GM19468 (cell line): ENCODE measurements at regions not wholly inside any gene's neighbourhood (a gene's known extent, or its start where the extent isn't known, plus 50 kb on each side); places are given as distances from the start of the nearest gene placed in this dataset.

Experiments
- ATAC-seq: cut with Tn5 transposase; IDR thresholded peaks from one replicate; pipeline ENCODE4 v1.9.1; 2021; ENCODE audit warnings: mild to moderate bottlenecking, moderate library complexity, moderate number of reproducible peaks; ENCODE audit not compliant: unreplicated experiment; ENCODE audit errors: extremely low read depth

DNA sequence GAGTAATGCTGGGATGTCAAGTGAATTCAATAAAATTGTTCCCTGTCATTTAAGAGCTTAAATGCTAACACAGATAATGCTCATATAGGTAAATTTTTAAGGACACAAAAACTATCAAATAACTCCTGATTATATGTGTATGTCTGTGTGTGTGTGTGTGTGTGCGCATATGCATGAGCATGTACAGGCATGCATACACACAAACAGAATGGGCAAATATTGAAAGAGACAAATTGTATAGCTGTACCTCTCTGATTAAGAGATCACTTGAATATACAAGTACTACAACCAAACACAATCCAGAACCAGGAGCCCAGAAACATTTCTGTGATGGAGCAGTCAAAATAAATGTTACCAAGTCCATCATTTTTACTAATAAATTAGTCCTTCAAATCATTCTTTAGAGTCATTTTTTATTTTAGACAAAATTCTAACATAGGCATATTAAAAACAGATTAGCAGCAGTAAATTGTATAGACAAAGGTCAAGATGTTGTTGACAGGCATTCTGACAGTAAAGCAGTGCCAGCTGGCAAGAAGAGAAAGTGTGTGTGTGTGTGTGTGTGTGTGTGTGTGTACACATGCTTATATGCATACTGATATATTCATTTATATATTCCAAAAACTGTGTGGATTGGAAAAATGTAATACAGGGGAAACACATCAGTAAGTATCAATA, 145.3 kb downstream of the CD47 start:
- no peak for ATAC-seq

GRCh38 chr3:107943786-107944523, 146.9 kb downstream of the CD47 start:
- no peak for ATAC-seq

- ATAC-seq, result no peak
Observed at GRCh38 chr3:107942951-107943749, 147.7 kb downstream of the CD47 start.

- ATAC-seq, result no peak
Observed at GRCh38 chr3:107942244-107942643, 148.6 kb downstream of the CD47 start.

GRCh38 chr3:107939691-107940442, 151.0 kb downstream of the CD47 start:
- ATAC-seq, result no peak

DNA sequence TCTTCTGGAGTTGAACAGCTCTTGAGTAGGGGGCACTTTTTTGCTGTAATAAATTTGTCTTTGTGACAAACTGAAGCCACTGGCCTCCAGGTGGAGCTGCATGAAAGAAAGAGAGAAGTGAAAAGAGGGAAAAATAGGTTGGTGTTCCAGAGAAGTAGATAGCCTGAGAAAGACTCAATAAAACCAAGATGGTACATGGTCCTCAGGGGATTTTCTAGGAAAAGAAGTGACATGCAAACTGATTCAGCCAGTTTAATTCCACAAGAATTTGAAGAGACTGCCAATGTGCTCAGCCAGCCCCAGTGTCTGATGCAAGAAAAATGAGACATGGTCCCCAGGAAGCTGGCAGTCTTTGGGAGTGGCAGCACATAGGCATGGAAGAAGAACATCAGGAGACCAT, 152.7 kb downstream of the CD47 start:
- no peak for ATAC-seq

DNA sequence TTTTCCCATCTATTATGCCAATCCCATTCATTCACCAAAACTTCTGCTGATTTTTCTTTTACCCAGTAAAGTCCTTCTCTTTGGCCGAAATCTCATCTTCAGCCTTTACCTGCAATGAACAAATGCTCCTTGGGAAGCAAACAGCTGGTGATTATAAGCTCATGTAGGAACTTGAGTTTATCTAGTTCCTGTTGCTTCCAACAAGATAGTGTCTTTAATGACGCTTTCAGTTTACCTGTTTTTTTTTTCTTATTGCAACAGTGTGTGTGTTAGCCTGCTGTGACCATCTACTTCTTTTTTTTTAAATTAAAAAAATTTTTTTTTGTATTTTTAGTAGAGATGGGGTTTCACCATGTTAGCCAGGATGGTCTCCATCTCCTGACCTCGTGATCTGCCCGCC, 156.0 kb downstream of the CD47 start:
- ATAC-seq, result no peak

GRCh38 chr3:107933450-107933849, 157.4 kb downstream of the CD47 start:
- no peak for ATAC-seq

DNA sequence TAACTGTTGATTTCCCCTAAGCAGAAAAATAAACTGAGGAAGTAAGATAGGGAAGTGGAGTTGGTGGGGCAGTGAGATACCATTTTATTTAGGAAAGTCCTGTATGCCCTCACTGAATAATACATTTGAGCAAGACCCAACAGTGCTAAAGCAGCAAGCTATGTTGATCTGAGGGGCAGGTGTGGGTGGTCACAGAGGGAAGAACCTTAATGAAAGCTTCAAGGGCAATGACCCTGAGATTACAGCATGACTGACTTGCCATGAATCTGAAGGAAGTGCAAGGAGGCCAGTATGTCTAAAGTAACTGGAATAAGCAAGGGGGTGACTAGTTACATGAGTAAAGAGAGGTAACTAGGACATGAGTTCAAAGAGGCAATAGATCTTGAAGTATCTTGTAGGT, 159.5 kb downstream of the CD47 start:
- ATAC-seq, result no peak

GRCh38 chr3:107929088-107929487, 161.7 kb downstream of the CD47 start:
- ATAC-seq, result no peak

DNA sequence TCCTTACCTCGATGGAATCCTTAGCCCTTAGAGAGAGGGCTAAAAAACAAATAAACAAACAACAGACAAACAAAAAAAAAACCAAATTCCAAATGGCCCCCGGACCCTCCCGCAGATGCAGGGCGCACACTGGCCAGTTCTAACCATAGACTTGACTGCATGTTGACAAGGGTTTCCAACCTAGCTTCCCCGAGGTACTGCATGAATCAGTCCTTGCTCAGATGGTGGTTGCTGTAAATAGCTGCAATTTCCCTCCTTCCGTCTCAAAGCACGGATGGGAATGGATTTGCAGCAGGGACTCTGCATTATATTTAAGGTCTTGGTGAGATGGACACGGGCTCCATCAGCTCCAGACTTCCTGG, 162.8 kb downstream of the CD47 start:
- no peak for ATAC-seq

DNA sequence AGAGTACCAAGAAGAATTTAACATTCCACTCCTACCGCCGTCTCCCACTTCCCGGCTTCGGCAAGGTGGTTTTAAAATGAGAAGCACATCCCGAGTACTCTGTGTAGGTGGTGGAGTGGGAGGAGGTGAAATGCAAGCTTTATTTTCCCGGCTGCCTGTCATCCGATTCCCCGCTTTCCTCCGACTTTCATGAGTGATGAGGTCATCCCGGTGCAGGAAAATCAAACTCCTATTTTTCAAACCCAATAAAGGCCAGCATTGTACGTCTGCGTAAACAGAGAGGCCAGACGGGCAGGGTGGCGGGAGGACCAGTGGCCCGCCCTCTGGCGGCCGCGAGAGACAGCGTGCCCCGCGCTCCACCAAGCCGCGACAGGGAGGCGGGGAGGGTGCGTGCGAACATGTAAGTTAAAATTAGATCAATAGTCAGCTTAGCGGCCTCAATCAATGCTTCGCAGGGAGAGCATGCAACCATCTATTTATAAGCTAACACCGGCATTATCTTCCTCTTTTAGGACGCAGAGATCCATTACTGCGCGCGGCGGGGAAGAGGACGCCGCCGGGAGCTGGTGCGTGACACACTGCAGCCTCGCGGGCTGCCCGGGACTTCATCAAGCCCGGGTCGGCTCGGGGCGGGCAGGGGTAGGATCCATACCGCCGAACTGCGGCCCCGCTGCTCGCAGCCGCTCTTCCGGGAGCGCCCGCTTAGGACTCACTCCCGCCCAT, 163.3 kb downstream of the CD47 start:
- ATAC-seq, result peak; percentile 92

DNA sequence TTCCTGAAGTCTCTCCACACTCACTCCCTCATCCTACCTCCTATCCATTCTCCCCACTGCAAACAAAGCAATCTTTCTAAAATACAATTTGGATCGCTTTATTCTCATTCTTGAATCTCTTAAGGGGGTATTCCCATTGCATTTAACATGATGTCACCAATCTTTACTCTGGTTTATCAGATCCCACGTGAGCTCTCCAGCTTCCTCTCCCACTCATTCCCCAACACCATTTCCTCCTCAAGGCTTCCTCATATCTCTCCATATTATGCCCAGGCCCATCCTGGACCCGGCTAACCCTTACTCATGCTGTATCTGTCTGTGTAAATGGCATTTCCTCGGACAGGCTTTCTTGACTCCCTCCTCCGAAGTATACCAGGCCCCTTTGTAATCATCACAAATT, 165.0 kb downstream of the CD47 start:
- ATAC-seq, result no peak

DNA sequence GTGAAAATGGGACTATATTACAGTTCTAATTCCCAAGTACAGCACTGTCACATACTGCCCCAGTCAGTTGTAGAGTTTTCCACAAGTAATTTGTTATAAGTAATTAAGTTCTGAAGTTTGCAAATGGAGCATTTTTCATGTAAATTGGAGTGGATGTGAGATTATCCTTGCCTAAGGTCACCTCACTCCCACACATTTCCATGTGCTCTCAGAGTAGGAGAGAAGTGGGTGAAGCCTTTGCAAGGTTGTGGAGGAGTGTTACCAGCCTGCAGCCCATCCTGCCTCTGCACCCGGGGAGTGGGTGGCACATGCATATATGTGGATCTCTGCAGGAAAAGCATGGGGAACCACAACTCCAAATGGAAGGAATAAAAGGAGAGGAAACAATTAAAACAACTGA, 169.8 kb downstream of the CD47 start:
- no peak for ATAC-seq

DNA sequence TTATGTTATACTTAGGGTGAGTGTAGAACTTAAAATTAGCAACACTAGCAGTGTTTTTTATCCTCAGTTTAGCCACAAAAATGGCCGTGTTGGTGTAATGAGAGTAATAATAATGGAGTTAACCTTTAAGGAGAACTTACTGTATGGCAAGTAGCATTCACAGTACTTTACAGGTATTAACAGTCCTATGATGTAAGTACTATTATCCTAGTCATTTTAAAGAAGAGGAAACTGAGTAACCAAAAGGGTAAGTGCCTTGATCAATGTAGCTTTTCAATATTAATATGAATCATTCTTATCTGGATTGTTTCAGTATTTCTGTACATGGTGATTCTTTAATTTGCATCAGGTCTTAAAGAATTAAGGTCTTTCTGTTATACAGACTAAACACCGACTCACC, 170.3 kb downstream of the CD47 start:
- no peak for ATAC-seq

GRCh38 chr3:107919239-107919638, 171.6 kb downstream of the CD47 start:
- no peak for ATAC-seq

DNA sequence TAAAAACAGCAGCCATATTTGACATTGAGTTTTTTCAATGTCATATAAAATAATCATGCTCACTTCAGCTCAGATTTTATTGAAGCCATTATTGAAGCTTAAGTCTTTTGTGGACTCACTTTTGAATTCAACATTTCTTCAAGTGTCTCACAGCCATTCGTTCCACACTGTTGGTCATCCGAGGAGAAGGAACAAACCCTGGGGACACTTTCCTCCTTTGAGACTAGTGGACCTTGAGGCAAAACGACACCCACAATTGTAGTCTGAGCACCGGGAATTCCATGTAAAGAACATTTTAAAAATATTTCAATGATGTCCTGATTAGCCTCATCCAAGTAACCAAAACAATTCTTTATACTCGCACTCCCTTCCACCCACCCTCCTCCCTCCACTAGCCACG, 174.7 kb downstream of the CD47 start:
- ATAC-seq, result no peak

GRCh38 chr3:107915706-107916105, 175.1 kb downstream of the CD47 start:
- ATAC-seq, result no peak

DNA sequence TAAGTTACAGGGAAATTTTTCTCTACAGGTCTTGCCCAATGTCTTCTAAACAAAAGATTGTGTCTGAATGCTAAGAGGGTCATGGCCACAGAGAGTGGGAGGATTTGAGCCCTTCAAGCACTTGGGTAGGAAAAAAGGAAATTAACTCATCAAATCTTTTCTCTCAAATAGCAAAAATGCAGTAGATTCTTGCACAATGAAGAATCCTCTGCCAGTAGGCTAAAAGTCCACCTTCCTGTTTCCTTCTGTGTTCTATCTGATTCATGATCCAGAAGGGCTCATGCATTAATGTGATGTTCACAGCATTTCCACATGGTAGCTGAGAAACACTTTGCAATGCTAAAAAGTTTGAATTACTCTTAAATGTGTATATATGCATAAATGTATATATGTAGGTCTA, 177.1 kb downstream of the CD47 start:
- ATAC-seq, result no peak
